ENCODE measurements at regions not wholly inside any gene's neighbourhood (a gene's known extent, or its start where the extent isn't known, plus 50 kb on each side); places are given as distances from the start of the nearest gene placed in this dataset.

DNA sequence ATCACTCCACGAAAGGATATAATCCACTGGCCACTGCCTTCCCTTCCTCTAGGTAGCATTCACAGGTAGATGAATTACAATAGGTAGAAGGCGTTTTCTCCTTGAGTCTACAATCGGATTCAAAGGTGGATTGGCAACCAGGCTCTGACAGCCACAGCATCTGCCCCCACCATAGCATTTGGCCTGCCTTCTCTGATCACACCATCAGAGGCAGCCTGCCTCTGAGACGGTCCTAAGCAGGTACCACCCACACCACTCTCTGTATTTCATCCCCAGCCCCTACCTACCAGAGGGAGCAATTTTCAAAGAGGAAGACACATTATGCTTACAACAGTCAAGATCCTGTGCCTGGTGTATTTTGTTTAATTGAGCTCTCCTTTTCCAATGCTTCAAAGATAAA is 210.5 kb upstream of the SPTLC3 start:
- DNase-seq: no peak
- no peaks in the 10 kb centered on the region for H3K36me3 ChIP-seq
- no peaks in the 10 kb centered on the region for H3K4me1 ChIP-seq
- intact Hi-C loops (cut with DNase I): no loop called here
- H3K27ac ChIP-seq: no peak overlapping the region
- TF ChIP-seq, protein P1, sequence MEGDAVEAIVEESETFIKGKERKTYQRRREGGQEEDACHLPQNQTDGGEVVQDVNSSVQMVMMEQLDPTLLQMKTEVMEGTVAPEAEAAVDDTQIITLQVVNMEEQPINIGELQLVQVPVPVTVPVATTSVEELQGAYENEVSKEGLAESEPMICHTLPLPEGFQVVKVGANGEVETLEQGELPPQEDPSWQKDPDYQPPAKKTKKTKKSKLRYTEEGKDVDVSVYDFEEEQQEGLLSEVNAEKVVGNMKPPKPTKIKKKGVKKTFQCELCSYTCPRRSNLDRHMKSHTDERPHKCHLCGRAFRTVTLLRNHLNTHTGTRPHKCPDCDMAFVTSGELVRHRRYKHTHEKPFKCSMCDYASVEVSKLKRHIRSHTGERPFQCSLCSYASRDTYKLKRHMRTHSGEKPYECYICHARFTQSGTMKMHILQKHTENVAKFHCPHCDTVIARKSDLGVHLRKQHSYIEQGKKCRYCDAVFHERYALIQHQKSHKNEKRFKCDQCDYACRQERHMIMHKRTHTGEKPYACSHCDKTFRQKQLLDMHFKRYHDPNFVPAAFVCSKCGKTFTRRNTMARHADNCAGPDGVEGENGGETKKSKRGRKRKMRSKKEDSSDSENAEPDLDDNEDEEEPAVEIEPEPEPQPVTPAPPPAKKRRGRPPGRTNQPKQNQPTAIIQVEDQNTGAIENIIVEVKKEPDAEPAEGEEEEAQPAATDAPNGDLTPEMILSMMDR (IDR thresholded peaks at IDR 0.05): no peak
- no peak for TF ChIP-seq POLR2A (IDR thresholded peaks at IDR 0.05)
- no peak overlapping the region for H3K4me3 ChIP-seq (replicated peaks in 1 of 3)
- no peaks in the 10 kb centered on the region for H3K9me3 ChIP-seq
- 65 to 70% methylated on average over 4 of the region's 4 CpGs for WGBS, 2 donors
- no peaks in the 10 kb centered on the region for H3K27me3 ChIP-seq

DNA sequence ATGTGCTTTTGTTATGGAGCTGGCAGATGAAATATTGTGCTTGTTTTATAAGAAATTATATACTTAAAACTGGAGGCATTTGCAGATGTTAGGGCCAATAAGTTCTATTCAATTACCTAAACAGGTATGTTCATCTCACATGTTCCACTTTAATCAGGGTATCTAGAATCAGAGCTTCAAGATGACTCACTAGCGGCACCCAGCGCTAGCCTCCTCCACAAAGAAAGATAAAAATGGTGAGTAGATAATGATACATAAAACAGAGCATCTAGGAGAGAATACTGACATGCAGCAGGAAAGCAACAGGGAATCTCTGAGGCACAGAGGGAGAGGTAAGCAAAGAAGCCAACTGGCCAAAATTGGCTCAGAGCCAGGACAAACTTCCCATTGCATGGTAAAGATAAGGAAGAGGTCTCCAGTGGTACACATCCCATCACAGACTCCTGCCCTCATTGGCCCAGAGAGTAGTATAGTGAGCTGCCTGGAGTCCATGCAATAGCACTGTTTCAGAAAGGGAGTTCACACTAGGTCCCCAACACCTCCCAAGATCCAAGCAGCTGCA is 200.7 kb upstream of the SPTLC3 start:
- Histone ChIP-seq H3K27me3 (no peaks in the 10 kb centered on the region), H3K4me1 (no peaks in the 10 kb centered on the region), H3K9me3 (no peaks in the 10 kb centered on the region), H3K27ac (no peak overlapping the region), H3K36me3 (no peaks in the 10 kb centered on the region), H3K4me3 (replicated peaks in 1 of 3) (no peak overlapping the region)
- intact Hi-C loops (cut with DNase I): no loop called here
- DNase-seq: no peak
- TF ChIP-seq POLR2A (IDR thresholded peaks at IDR 0.05): no peak
- TF ChIP-seq, protein P1 (IDR thresholded peaks at IDR 0.05): no peak
- 81 to 91% methylated on average over 2 of the region's 2 CpGs for WGBS, 2 donors

DNA sequence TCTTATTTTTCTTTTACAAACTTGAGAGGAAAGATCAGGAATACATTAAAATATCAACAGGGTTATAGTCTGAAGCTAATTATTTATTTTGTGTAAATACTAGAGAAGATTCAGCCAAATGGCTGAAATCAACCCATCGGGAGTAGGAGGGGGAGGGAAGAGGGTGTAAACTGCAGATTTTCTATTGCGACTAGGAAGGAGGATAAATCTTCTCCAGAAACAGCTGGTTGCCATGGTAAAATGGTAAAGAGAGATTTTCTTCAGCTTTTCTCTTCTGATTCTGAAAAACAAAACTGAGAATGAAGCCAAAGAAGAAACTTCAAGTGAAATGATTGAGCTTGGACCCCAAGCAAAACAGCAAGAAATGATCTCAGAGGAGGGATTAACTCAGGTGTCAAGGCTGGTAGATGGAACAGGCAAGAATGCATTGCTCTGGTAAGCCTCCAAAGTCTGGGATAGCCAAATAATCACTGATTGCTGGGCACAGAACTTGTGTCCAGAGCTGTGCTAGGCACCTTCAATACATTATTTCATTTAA is 193.5 kb upstream of the SPTLC3 start:
- no peak for TF ChIP-seq POLR2A (IDR thresholded peaks at IDR 0.05)
- TF ChIP-seq, protein P1 (IDR thresholded peaks at IDR 0.05): no peak
- intact Hi-C loops (cut with DNase I): no loop called here

DNA sequence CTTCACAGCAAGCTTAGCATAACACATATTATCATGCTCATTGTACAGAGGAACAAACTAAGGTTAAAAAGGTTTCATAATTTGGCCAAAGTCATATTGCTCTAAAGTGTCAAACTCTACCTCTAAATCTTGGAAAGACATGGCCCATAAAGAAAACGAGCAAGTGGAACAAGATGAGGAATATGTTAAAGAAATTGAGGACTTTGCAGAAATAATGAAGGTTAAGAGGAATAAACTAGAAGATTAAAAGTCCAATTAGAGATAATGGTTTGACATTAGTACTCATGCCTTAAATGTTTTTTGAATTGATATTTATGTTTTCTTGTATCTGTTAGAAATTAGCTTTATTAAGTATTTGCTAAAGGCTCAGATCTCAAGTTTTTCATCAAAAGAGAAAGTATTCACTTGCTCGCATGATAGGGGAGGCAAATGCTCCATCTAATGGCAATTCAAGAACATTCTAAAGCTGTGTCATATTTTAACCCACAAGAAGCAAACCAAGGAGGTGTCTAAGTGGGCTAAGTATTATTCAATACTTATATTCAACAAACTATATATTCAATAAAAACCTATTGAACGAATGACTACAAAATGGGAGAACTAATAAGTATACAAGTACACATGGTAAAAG is 192.9 kb upstream of the SPTLC3 start:
- 75 to 81% methylated on average over 3 of the region's 3 CpGs for WGBS, 2 donors
- intact Hi-C loops (cut with DNase I): no loop called here
- DNase-seq: no peak

More for the DNA sequence above, 193.5 kb upstream of the SPTLC3 start:
- no peak for DNase-seq
- no peak overlapping the region for H3K4me3 ChIP-seq (replicated peaks in 1 of 3)
- H3K4me1 ChIP-seq: no peaks in the 10 kb centered on the region
- H3K27me3 ChIP-seq: no peaks in the 10 kb centered on the region
- WGBS, 2 donors: 64 to 66% methylated on average over 2 of the region's 2 CpGs
- no peaks in the 10 kb centered on the region for H3K36me3 ChIP-seq
- H3K9me3 ChIP-seq: no peaks in the 10 kb centered on the region
- no peak overlapping the region for H3K27ac ChIP-seq

DNA sequence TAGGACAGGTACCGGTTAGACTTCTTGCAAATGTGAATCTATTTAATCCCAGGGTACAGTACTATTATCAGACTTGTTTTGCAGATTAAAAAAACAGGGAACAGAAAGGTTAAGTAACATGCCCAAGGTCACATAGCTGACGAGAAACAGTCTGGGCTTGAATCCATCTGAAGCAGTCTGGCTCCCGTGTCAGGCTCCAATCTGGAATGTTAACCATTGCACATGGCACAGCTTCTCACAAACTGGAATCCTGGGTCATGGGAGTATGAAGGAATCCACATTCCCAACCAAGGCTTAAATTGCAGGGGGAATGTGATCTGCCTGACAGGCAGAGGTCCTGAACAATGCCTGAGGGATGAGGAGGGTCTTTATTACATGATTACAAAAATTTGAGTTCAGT is 187.5 kb upstream of the SPTLC3 start:
- Histone ChIP-seq H3K4me1 (peaks cover 0 to 11% of the 10 kb centered on the region in 2 donors), H3K36me3 (no peaks in the 10 kb centered on the region), H3K27me3 (no peaks in the 10 kb centered on the region), H3K4me3 (replicated peaks in 1 of 3) (no peak overlapping the region), H3K9me3 (no peaks in the 10 kb centered on the region), H3K27ac (no peak overlapping the region)
- 60 to 70% methylated on average over 3 of the region's 3 CpGs for WGBS, 2 donors
- DNase-seq: no peak
- intact Hi-C loops (cut with DNase I): no loop called here
- TF ChIP-seq, protein P1 (IDR thresholded peaks at IDR 0.05): no peak
- TF ChIP-seq POLR2A (IDR thresholded peaks at IDR 0.05): no peak

More for the DNA sequence above, 192.9 kb upstream of the SPTLC3 start:
- Histone ChIP-seq H3K27ac (no peak overlapping the region), H3K9me3 (no peaks in the 10 kb centered on the region), H3K4me3 (replicated peaks in 1 of 3) (no peak overlapping the region), H3K27me3 (no peaks in the 10 kb centered on the region), H3K36me3 (no peaks in the 10 kb centered on the region), H3K4me1 (no peaks in the 10 kb centered on the region)
- TF ChIP-seq POLR2A (IDR thresholded peaks at IDR 0.05): no peak
- TF ChIP-seq, protein P1 (IDR thresholded peaks at IDR 0.05): no peak
